ENCODE measurements at regions not wholly inside any gene's neighbourhood (a gene's known extent, or its start where the extent isn't known, plus 50 kb on each side); places are given as distances from the start of the nearest gene placed in this dataset.

- no peak for TF ChIP-seq CTCF (IDR thresholded peaks at IDR 0.05)
- TF ChIP-seq POLR2A (IDR thresholded peaks at IDR 0.05): no peak
Observed at GRCh38 chr3:70703305-70704102, 391.1 kb upstream of the MDFIC2 start.

Measured in Peyer's patch (tissue), 4 donors.